HG03097 (cell line): ENCODE measurements at regions not wholly inside any gene's neighbourhood (a gene's known extent, or its start where the extent isn't known, plus 50 kb on each side); places are given as distances from the start of the nearest gene placed in this dataset.
"Not testable (repeated sequence)": the region's sequence is repeated elsewhere in the genome, so short reads cannot be mapped to it uniquely, and the experiment has no call there.

ENCODE experiments used
- ATAC-seq: cut with Tn5 transposase; IDR thresholded peaks from one replicate; pipeline ENCODE4 v1.9.1; 2021; ENCODE audit not compliant: unreplicated experiment, low FRiP score

- ATAC-seq = no peak
Observed at GRCh38 chr7:138359870-138360559, 100.0 kb upstream of the TRIM24 start.

- no peak for ATAC-seq
Observed at GRCh38 chr7:138363721-138364120, 96.3 kb upstream of the TRIM24 start.

DNA sequence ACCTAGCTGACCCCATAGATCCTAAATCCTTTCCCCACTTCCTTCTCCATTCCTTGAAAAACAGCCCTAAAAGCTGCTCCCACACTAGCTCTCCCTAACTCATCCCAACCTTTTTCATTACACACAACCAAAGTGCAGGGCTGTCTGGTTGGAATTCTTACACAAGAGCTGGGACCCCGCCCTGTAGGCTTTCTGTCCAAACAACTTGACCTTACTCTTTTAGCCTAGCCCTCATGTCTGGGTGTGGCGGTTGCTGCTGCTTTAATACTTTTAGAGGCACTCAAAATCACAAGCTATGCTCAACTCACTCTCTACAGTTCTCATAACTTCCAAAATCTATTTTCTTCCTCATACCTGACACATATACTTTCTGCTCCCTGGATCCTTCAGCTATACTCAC lies 93.9 kb upstream of the TRIM24 start:
- not testable (repeated sequence) for ATAC-seq

DNA sequence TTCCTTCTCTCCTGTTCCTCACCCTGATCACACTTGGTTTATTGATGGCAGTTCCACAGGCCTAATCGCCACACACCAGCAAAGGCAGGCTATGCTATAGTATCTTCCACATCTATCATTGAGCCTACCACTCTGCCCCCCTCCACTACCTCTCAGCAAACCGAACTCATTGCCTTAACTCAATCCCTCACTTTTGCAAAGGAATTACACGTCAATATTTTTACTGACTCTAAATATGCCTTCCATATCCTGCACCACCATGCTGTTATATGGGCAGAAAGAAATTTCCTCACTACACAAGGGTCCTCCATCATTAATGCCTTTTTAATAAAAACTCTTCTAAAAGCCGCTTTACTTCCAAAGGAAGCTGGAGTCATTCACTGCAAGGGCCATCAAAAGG lies 93.4 kb upstream of the TRIM24 start:
- not testable (repeated sequence) for ATAC-seq

GRCh38 chr7:138369797-138370196 lies 90.3 kb upstream of the TRIM24 start:
- no peak for ATAC-seq

- no peak for ATAC-seq
Observed at GRCh38 chr7:138370956-138371355, 89.1 kb upstream of the TRIM24 start.

DNA sequence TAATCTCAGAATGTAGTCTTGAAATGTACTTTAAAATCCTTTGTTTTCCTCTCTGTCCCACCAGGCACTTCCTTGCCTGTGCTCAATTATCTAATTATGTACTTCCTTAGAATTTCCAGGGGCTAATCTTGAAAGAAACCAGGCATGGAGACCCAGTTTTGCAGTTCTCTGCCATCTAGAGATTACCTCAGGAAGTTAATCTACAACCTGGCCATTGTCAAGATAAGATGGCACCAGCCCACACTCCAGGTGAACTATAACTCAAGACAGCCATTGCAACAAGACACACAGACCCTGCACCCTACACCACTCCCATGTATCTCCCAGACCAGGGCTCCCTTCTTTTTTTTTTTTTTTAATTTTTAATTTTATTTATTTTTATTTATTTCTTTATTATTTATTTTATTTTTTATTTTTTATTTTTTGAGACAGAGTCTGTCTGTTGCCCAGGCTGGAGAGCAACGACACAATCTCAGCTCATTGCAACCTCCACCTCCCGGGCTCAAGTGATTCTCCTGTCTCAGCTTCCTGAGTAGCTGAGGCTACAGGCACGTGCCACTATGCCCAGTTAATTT lies 85.9 kb upstream of the TRIM24 start:
- no peak for ATAC-seq

DNA sequence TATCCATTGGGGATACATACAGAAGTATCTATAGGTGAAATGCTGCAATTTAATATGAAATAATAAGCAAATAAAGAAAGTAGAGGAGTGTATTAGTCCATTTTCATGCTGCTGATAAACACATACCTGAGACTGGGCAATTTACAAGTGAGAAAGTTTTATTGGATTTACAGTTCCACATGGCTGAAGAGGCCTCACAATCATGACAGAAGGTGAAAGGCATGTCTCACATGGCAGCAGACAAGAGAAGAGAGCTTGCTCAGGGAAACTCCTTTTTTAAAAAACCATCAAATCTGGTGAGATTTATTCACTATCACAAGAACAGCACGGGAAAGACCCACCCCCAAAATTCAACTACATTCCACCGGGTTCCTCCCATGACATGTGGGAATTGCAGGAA lies 82.8 kb upstream of the TRIM24 start:
- ATAC-seq = no peak

DNA sequence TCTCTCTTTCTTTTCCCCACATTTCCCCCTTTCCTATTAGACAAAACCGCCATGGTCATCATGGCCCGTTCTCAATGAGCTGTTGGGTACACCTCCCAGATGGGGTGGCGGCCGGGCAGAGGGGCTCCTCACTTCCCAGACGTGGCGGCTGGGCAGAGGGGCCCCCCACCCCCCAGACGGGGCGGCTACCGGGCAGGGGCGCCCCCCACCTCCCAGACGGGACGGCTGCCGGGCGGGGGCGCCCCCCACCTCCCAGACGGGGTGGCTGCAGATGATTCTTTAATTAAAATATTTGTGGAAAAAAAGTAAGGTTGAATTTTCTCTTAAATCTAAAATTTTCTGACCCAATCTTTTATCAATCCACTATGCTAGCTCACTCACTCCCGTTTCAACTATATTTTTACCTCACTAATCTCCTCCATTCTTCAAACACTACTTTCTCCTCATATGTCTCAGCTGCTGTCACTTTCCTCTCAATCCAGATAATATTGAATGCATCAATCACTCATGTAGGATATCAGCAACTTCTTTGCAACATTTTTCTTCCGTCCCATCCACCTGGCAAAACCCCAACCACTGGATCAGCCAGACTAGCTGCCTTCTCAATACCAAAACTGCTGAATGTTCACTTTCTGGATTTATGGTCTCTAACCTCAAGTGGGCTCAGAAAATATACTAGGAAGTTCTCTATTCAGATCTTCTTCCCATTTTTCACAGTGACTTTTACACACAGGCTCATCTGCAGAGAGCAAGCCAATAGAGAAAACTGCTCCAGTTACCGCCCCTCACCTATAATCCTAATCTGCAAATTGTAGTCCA lies 81.1 kb upstream of the TRIM24 start:
- ATAC-seq = no peak

DNA sequence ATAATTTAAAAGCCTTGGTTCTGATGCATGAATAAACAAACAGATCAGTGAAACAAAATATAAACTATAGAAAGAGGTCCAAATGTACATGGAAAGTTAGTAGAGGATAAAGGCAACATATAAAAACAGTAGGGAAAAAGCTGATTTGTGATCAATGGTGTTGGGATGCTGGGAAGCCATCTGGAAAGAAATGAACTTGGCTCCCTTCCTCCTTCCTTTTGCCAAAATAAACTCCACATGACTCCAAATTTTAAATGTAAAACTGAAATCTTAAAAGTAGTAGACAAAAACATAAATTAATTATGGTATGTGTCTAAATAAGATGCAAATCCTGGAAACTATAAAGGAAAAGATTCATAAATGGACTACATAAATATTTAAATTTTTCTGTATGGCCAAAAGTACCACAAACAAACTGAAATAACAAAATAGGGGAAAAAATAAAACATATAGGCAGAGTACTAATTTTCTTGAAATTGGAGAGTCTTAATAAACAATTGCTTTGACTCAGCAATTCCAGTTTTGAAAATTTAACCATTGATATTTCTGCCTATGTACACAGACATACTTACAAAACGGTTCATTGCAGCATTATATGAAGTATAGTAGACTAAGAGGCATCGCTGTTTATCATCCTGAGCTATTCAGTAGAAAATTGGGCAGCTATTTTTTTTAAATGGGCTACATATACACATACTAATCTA lies 77.0 kb upstream of the TRIM24 start:
- ATAC-seq = no peak

- ATAC-seq = no peak
Observed at GRCh38 chr7:138386821-138387220, 73.2 kb upstream of the TRIM24 start.

DNA sequence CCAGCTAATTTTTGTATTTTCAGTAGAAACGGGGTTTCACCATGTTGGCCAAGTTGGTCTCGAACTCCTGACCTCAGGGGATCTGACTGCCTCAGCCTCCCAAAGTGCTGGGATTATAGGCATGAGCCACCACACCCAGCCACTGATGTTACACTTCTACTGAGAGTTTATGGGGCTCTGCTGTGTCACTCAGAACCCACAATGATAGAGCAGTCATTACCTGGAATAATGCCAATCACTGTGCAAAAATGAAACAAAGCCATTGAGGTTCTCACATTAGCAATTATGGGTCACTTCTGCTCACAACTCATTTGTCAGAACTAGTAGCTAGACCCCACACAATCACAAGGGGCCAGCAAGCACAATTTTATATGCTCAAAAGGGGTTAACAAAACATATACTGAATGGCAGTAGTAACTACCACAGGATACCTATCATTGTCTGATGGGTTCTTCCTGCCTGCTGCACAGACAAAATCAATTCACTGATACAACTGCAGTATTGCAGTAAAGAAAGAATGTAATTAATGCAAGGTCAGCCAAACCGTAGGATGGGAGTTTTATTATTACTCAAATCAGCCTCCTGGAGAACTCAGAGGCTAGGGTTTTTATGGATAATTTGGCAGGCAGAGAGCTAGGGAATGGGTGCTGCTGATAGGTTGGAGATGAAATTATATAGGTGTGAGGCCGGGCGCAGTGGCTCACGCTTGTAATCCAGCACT lies 72.1 kb upstream of the TRIM24 start:
- no peak for ATAC-seq

DNA sequence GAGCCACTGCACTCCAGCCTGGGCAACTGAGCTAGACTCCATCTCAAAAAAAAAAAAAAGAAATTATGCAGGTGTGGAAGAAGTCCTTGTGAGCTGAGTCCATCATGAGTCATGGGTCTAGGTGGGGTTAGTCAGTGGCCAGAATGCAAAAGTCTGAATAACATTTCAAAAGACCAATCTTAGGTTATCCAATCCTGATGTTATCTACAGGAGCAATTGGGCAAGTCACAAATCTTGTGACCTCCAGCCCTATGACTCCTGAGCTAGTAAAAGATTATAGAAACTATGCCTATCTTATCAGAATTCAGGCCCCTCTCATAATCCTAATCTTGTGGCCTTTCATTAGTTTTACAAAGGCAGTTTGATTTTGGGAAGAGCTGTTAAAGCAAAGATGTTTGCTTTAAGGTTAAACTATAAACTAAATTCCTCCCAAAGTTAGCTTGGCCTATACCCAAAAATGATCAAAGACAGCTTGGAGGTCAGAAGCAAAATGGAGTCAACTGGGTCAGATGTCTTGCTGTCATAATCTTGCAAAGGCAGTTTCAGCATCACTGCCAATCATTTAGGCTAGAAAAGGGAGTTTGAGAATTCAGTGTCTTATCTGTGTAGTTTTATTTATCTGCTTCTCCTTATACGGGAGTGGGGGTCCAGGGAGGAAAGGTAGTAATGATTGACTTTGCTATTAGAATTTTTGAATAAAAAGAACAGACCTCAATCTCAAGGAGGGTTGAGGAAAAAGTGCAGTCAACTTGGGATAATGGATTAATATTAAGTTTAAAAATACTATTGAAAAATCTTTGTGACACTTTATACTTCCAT lies 71.2 kb upstream of the TRIM24 start:
- ATAC-seq = no peak

DNA sequence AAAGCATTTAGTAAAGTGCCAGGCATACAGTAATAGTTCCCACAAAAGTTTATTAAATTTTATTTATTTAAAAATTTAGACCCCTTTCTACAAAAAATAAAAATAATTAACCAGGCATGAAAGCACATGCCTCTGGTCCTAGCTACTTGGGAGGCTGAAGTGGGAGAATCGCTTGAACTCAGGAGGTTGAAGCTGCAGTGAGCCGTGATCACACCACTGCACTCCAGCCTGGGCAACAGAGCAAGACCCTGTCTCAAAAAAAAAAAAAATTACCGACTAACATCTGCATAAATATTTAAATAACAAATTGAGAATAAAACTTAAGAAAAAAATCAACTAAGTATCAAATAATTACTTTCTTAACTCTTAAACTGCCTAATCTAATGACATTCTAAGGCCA lies 64.3 kb upstream of the TRIM24 start:
- ATAC-seq = no peak

DNA sequence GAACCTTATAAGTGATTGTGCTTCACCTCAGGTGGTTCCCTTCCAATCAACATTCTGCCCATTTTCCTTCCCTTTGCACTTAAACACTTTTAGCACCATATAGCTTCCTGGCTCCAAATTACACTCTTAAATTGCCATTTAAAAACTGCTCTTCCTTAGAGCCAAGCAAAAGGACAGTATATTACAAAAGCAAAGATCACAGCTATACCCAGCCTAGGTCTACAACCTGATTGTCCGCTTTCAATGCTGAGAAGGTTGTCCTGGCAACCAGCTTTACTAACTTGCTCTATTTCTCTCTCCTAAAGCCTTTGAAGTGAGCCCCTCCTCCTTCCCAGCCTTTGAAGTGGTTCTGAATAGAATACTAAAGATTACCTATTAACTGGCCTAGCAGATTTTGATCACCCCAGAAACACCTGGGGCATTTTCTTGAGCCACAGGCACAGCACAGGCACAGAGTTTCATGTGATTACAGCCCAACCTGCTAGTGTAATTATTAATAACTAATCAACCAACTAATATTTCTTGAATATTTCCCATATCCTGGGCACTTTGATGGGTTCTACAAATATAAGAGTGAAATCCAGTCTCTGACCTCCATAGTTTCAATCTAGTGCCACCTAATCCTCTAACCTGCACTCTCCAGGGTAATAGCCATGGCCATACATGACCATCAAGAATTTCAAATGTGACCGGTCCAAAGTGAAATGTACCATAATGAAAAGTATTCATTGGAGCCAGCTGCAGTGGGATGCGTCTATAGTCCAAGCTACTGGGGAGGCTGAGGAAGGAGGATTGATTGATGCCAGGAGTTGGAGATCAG lies 63.6 kb upstream of the TRIM24 start:
- ATAC-seq = peak; percentile 99

DNA sequence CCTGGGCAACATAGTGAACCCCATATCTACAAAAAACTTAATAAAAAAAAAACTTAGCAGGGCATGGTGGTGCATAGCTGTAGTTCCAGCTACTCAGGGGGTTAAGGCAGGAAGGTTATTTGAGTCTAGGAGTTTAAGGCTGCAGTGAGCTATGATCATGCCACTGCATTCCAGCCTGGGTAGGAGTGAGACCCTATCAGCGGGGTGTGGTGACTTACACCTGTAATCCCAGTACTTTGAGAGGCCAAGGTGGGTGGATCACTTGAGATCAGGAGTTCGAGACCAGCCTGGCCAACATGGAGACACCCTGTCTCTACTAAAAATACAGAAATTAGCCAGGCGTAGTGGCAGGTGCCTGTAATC lies 63.0 kb upstream of the TRIM24 start:
- not testable (repeated sequence) for ATAC-seq

DNA sequence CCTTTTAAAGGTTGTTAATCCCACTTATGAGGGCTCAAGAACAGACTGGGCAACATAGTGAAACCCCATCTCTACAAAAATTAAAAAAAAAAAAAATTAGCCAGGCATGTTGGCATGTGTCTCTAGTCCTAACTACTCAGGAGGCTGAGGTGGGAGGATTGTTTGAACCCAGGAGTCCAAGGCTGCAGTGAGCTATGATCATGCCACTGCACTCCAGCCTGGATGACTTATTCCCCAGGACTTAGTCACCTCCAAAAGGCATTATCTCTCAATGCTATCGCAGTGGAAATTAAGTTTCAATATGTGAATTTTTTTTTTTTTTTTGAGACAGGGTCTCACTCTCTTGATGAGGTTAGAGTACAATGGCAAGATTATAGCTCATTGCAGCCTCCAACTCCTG lies 61.2 kb upstream of the TRIM24 start:
- no peak for ATAC-seq

DNA sequence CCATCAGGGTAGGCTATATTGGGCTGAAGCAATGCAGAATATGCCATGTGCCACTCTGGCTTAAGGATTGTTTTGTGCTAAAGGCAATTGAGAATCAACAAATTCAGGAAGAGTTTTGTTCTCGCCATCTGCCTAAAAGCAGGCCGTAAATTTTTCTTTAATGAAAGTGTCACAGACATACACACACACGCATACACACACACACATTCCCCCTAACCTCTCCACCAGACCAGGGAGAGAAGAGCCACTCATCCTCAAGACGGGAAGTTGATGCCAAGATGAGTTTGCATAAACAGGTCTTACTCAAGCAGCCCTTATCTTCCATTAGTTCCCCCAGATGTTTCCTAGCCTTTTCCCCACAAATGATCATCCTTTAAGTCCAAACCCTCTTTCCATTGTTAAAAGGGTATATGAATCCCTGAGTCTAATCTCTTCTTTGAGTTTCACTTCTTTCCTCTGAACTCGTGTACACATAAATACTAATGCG lies 59.6 kb upstream of the TRIM24 start:
- no peak for ATAC-seq

- ATAC-seq = no peak
Observed at GRCh38 chr7:138402749-138403148, 57.3 kb upstream of the TRIM24 start.
